Spleen (tissue), 7 donors: ENCODE measurements at regions not wholly inside any gene's neighbourhood (a gene's known extent, or its start where the extent isn't known, plus 50 kb on each side); places are given as distances from the start of the nearest gene placed in this dataset.

Experiments used
- CTCF ChIP-seq, 11 experiments: fragments of 200-600 bp in 7 of 11; fragments of 450-650 bp in 4 of 11; sonication (generic) in 4 of 11; IDR thresholded peaks in 8 of 11; conservative IDR thresholded peaks in 3 of 11; 1 replicate in 7 of 11; 2 replicates in 4 of 11; pipeline versions ENCODE4 v1.4.0 to v1.8.0; 2016 to 2021; ENCODE audit warnings: antibody characterized with exemption in 11 of 11, inconsistent platforms in 4 of 11, mild to moderate bottlenecking in 1 of 11
- POLR2A ChIP-seq, 3 donors: fragments of 450-650 bp; IDR thresholded peaks; one replicate each; pipeline ENCODE4 v1.5.1; 2017; ENCODE audit warnings: antibody characterized with exemption in 3 of 3, mild to moderate bottlenecking in 1 of 3
- POLR2AphosphoS5 ChIP-seq, 3 donors: sonication (generic); formaldehyde crosslinking; IDR thresholded peaks; one replicate each; pipeline ENCODE4 v1.5.1; 2017; ENCODE audit warnings: antibody characterized with exemption in 3 of 3
- donor health status: DM: no; HTN: no; CAD: no; lungs with moderate emphysema.
- donor health status: DM: no; HTN: no; CAD: no.
- donor health status: DM: no; HTN: no; CAD: no.

DNA sequence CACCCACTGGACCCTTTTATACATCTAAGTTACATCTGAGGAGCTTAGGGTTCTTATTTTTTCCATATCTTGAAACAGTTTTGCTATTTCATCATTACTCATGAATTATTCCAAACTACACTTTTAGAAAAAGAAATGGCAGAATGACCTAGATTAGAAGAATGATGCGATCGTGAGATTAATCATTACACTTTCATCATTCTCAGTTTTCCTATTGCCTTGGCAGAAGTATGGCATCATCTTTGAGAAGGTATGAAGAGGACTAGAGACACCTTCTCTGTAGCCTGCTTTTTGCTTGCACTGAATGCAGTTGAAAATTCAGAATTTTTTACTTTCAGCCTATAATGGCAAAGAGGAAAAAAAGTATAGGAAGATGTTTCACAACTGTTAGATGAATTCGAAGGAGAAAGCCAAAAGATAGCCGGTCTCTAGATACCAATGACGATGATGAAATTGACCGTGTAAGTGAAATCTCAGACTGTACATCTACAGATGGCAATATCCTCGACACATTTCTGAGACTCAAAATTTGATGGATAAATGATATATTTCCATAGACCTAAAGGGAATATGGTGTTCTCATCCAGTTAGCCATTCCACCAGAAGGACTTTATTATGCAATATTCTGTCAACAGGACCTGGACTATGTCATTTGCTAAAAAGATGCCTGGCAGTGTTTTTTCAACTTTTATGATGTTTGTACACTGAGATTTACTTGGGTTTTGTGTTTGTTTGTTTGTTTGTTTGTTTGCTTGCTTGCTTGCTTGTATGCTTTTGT lies 191.8 kb downstream of the TOMM20 start:
- TF ChIP-seq POLR2A (IDR thresholded peaks at IDR 0.05) (no peak), CTCF (IDR thresholded peaks at IDR 0.05 in 8 of 11, conservative IDR thresholded peaks at IDR 0.05 in 3 of 11) (no peak), POLR2AphosphoS5 (IDR thresholded peaks at IDR 0.05) (no peak)
